ENCODE measurements at regions not wholly inside any gene's neighbourhood (a gene's known extent, or its start where the extent isn't known, plus 50 kb on each side); places are given as distances from the start of the nearest gene placed in this dataset.

DNA sequence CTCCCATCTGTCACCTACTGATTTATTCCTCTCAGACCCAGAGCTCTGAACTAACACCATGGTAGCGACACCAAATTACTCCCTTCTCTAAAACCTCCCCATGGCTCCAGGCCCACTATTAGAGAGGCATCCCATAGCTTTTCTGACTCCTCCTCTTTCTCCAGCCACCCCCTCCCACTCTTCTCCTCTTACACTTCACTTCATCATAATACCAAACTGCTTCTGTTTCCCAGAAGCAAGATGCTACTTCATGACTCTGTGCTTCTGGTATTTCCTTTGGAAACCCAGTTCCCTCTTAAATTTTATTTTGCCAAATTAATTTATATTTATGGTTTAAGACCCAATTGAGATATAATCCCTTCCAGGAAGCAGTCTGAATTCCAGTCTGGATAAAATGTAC lies 465.1 kb upstream of the PDZRN3 start:
- TF ChIP-seq CTCF (IDR thresholded peaks at IDR 0.05; ENCODE audit: insufficient read depth, low read depth, low read length, missing control alignments): no peak
- no peak overlapping the region for H3K4me3 ChIP-seq (ENCODE audit: low read depth, low read length)
- DNase-seq (ENCODE audit: low read depth): no peak

DNA sequence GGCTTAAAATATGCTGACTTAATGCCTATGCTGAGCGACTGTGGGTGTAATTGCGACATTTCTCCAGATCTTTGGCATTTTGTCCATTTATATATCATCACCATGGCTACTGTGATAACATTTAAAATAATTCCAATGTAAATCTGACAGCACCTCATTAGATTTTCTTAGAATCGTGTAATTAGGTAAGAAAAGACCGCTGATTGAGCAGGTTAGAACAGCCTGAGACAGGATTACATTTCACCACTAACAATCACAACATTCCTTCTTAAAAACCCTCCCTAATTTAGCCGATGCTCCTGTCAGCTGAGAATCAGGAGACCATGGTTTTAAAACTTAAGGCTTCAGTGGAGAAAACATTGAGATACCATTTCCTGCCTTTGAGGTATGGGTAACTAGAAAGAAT lies 455.3 kb upstream of the PDZRN3 start:
- H3K4me3 ChIP-seq (ENCODE audit: low read depth, low read length): no peak overlapping the region
- TF ChIP-seq CTCF (IDR thresholded peaks at IDR 0.05; ENCODE audit: insufficient read depth, low read depth, low read length, missing control alignments): no peak
- DNase-seq (ENCODE audit: low read depth): no peak

DNA sequence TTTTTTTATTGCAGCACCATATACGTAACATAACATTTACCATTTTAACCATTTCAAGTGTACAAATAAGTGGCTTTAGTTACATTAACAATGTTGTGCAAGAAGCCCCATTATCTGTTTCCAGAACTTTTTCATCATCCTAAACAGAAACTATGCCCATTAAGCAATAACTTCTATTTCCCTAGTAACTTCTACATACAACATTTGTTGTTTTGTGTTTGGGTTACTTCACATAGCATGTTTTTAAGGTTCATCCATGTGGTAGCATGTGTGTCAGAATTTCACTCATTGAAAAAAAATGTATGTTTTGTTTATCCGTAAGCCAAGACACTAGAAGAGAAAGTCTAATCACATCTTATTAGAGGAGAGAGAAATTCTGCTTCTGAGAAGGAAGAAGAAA lies 450.5 kb upstream of the PDZRN3 start:
- TF ChIP-seq CTCF (IDR thresholded peaks at IDR 0.05; ENCODE audit: insufficient read depth, low read depth, low read length, missing control alignments): no peak

DNA sequence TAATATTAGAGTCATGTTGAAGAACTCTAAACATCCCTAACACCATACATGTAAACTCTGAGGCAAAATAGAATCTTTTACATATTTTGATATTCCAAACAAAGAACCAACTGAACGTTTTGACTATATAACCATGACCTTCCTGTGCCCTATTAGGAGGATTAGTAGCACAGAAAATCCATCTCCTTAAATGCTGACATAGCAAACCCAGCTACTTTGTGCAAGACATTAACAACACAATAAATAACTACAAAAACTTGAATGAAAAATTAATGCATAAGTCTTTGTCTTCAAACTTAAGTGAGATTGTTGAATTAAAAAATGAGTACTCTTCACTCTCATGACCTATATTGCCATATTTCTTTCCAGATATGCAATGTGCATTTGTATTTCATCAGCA lies 450.0 kb upstream of the PDZRN3 start:
- no peak overlapping the region for H3K4me3 ChIP-seq (ENCODE audit: low read depth, low read length)
- no peak for TF ChIP-seq CTCF (IDR thresholded peaks at IDR 0.05; ENCODE audit: insufficient read depth, low read depth, low read length, missing control alignments)
- DNase-seq (ENCODE audit: low read depth): no peak

More for the DNA sequence above, 450.5 kb upstream of the PDZRN3 start:
- no peak for DNase-seq (ENCODE audit: low read depth)
- no peak overlapping the region for H3K4me3 ChIP-seq (ENCODE audit: low read depth, low read length)

DNA sequence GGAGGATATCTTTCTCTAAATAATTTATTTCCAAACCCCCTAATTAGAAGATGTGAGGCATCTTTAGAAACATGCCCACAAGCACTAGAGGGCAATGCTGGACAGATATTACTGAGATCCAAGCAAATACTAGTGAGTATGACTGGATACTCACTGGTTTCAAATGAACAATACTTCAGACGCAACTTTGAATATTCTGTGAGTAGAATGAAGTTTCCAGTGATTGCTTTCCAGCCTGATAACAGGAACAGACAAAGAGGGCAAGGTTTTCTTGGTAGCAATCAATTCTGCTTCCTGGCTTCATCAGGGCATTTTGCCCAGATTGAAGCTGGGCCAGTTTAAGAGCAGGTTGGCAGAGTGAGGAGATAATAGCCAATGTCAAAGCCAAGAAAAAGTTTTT lies 442.6 kb upstream of the PDZRN3 start:
- no peak for DNase-seq (ENCODE audit: low read depth)
- no peak for TF ChIP-seq CTCF (IDR thresholded peaks at IDR 0.05; ENCODE audit: insufficient read depth, low read depth, low read length, missing control alignments)
- H3K4me3 ChIP-seq (ENCODE audit: low read depth, low read length): no peak overlapping the region

- no peak for TF ChIP-seq CTCF (IDR thresholded peaks at IDR 0.05; ENCODE audit: insufficient read depth, low read depth, low read length, missing control alignments)
- no peak overlapping the region for H3K4me3 ChIP-seq (ENCODE audit: low read depth, low read length)
- no peak for DNase-seq (ENCODE audit: low read depth)
Observed at GRCh38 chr3:74066456-74066855, 441.7 kb upstream of the PDZRN3 start.

- no peak overlapping the region for H3K4me3 ChIP-seq (ENCODE audit: low read depth, low read length)
- DNase-seq (ENCODE audit: low read depth): no peak
- no peak for TF ChIP-seq CTCF (IDR thresholded peaks at IDR 0.05; ENCODE audit: insufficient read depth, low read depth, low read length, missing control alignments)
Observed at GRCh38 chr3:74059923-74060600, 435.3 kb upstream of the PDZRN3 start.
